HEK293 (cell line): ENCODE measurements at regions not wholly inside any gene's neighbourhood (a gene's known extent, or its start where the extent isn't known, plus 50 kb on each side); places are given as distances from the start of the nearest gene placed in this dataset.

Source experiments
- CTCF ChIA-PET: fragments of 350-600 bp; formaldehyde crosslinking; extraction: SDS; loops from one replicate; lab custom pipeline; 2021; ENCODE audit warnings: antibody characterized with exemption; lab: Yijun Ruan, JAX
- POLR2A ChIA-PET: fragments of 300-600 bp; formaldehyde crosslinking; extraction: SDS; loops from one replicate; lab custom pipeline; 2020; ENCODE audit warnings: antibody characterized with exemption, inconsistent platforms; lab: Yijun Ruan, JAX
- H3K27ac ChIP-seq: fragments of 200-500 bp; sonication (Bioruptor generic); 2 replicates; pipeline ENCODE4 v1.5.1; 2014; ENCODE audit warnings: low read depth, low read length, control low read depth, inconsistent platforms; ENCODE audit errors: extremely low read depth
- H3K36me3 ChIP-seq, 2 experiments: fragments of 200-500 bp in 1 of 2; sonication (Bioruptor generic) in 1 of 2; 1 replicate in 1 of 2; 2 replicates in 1 of 2; pipeline ENCODE4 v1.5.1; 2014 to 2017; ENCODE audit warnings: inconsistent platforms in 2 of 2, low read length in 2 of 2; ENCODE audit not compliant: control insufficient read depth in 2 of 2, insufficient read depth in 1 of 2
- H3K4me1 ChIP-seq: fragments of 200-500 bp; sonication (Bioruptor generic); 2 replicates; pipeline ENCODE4 v1.5.1; 2014; ENCODE audit warnings: mild to moderate bottlenecking, low read length, inconsistent platforms; ENCODE audit not compliant: control insufficient read depth, insufficient read depth
- H3K4me3 ChIP-seq: 2 replicates; pipeline ENCODE4 v1.5.1; 2011; ENCODE audit warnings: low read depth, mild to moderate bottlenecking, control low read depth, low read length, moderate library complexity
- H3K9me3 ChIP-seq: fragments of 200-500 bp; sonication (Bioruptor generic); 2 replicates; pipeline ENCODE4 v1.5.1; 2014; ENCODE audit warnings: low read depth, low read length, inconsistent platforms; ENCODE audit not compliant: control insufficient read depth, insufficient read depth
- BCL11A ChIP-seq: fragments of 450-650 bp; formaldehyde crosslinking; IDR thresholded peaks from 2 replicates; pipeline ENCODE4 v1.5.1; 2016; ENCODE audit warnings: low read depth, missing biosample characterization, missing genetic modification characterization
- EGR2 ChIP-seq: fragments of 450-650 bp; formaldehyde crosslinking; IDR thresholded peaks from 2 replicates; pipeline ENCODE4 v1.5.1; 2016; ENCODE audit warnings: low read depth, missing biosample characterization, missing genetic modification characterization
- KLF16 ChIP-seq: fragments of 450-650 bp; formaldehyde crosslinking; IDR thresholded peaks from 2 replicates; pipeline ENCODE4 v1.5.1; 2017; ENCODE audit warnings: missing biosample characterization, missing genetic modification characterization
- MYNN ChIP-seq: fragments of 450-650 bp; formaldehyde crosslinking; IDR thresholded peaks from 2 replicates; pipeline ENCODE4 v1.5.1; 2016; ENCODE audit warnings: missing biosample characterization, missing genetic modification characterization, borderline replicate concordance
- PRDM1 ChIP-seq: fragments of 450-650 bp; formaldehyde crosslinking; IDR thresholded peaks from 2 replicates; pipeline ENCODE4; 2016; ENCODE audit warnings: missing biosample characterization, missing genetic modification characterization
- SCRT2 ChIP-seq: fragments of 450-650 bp; formaldehyde crosslinking; IDR thresholded peaks from 2 replicates; pipeline ENCODE4 v1.5.1; 2016; ENCODE audit warnings: missing biosample characterization, missing genetic modification characterization
- ZBTB1 ChIP-seq: fragments of 450-650 bp; formaldehyde crosslinking; IDR thresholded peaks from 2 replicates; pipeline ENCODE4 v1.5.1; 2016; ENCODE audit warnings: missing biosample characterization, missing genetic modification characterization
- ZBTB17 ChIP-seq: fragments of 450-650 bp; formaldehyde crosslinking; IDR thresholded peaks from 2 replicates; pipeline ENCODE4 v1.5.1; 2016; ENCODE audit warnings: missing biosample characterization, missing genetic modification characterization
- ZIC2 ChIP-seq: fragments of 450-650 bp; formaldehyde crosslinking; IDR thresholded peaks from 2 replicates; pipeline ENCODE4 v1.5.1; 2016; ENCODE audit warnings: missing biosample characterization, missing genetic modification characterization
- ZNF16 ChIP-seq: fragments of 450-650 bp; formaldehyde crosslinking; IDR thresholded peaks from 2 replicates; pipeline ENCODE4 v1.5.1; 2016; ENCODE audit warnings: low read depth, missing biosample characterization, missing genetic modification characterization
- ZNF19 ChIP-seq: fragments of 450-650 bp; formaldehyde crosslinking; IDR thresholded peaks from 2 replicates; pipeline ENCODE4; 2016; ENCODE audit warnings: missing biosample characterization, missing genetic modification characterization, low read depth
- ZNF223 ChIP-seq: fragments of 450-650 bp; formaldehyde crosslinking; IDR thresholded peaks from 2 replicates; pipeline ENCODE4 v1.5.1; 2016; ENCODE audit warnings: missing biosample characterization, missing genetic modification characterization
- ZNF302 ChIP-seq: fragments of 450-650 bp; formaldehyde crosslinking; IDR thresholded peaks from 2 replicates; pipeline ENCODE4 v1.5.1; 2016; ENCODE audit warnings: missing biosample characterization, missing genetic modification characterization, low read depth
- ZNF311 ChIP-seq: fragments of 450-650 bp; formaldehyde crosslinking; IDR thresholded peaks from 2 replicates; pipeline ENCODE4 v1.5.1; 2017; ENCODE audit warnings: missing biosample characterization, missing genetic modification characterization, borderline replicate concordance
- ZNF37A ChIP-seq: fragments of 450-650 bp; IDR thresholded peaks from 2 replicates; pipeline ENCODE4 v1.5.1; 2018; ENCODE audit warnings: missing biosample characterization, missing genetic modification characterization
- ZNF423 ChIP-seq: fragments of 450-650 bp; formaldehyde crosslinking; IDR thresholded peaks from 2 replicates; pipeline ENCODE4 v1.5.1; 2016; ENCODE audit warnings: missing biosample characterization, missing genetic modification characterization
- ZNF558 ChIP-seq: fragments of 450-650 bp; formaldehyde crosslinking; IDR thresholded peaks from 2 replicates; pipeline ENCODE4 v1.5.1; 2016; ENCODE audit warnings: missing biosample characterization, missing genetic modification characterization
- ZNF560 ChIP-seq: fragments of 450-650 bp; formaldehyde crosslinking; IDR thresholded peaks from 2 replicates; pipeline ENCODE4 v1.5.1; 2017; ENCODE audit warnings: missing biosample characterization, missing genetic modification characterization, borderline replicate concordance
- ZNF654 ChIP-seq: fragments of 450-650 bp; formaldehyde crosslinking; IDR thresholded peaks from 2 replicates; pipeline ENCODE4 v1.5.1; 2016; ENCODE audit warnings: low read depth, missing biosample characterization, missing genetic modification characterization
- ZNF747 ChIP-seq: fragments of 450-650 bp; formaldehyde crosslinking; IDR thresholded peaks from 2 replicates; pipeline ENCODE4 v1.5.1; 2016; ENCODE audit warnings: missing biosample characterization, missing genetic modification characterization
- ZNF830 ChIP-seq: fragments of 450-650 bp; IDR thresholded peaks from 2 replicates; pipeline ENCODE4 v1.5.0; 2018; ENCODE audit warnings: missing biosample characterization, missing genetic modification characterization, low read depth, mild to moderate bottlenecking, moderate library complexity
- TF ChIP-seq, protein P1 (sequence below): fragments of 450-650 bp; formaldehyde crosslinking; IDR thresholded peaks from 2 replicates; pipeline ENCODE4 v1.5.1; 2016; ENCODE audit warnings: missing biosample characterization, missing genetic modification characterization
- TF ChIP-seq, protein P2 (sequence below): fragments of 450-650 bp; formaldehyde crosslinking; IDR thresholded peaks from 2 replicates; pipeline ENCODE4 v1.5.1; 2016; ENCODE audit warnings: missing biosample characterization, missing genetic modification characterization
- TF ChIP-seq, protein P3 (sequence below): fragments of 450-650 bp; formaldehyde crosslinking; IDR thresholded peaks from 2 replicates; pipeline ENCODE4 v1.5.1; 2016; ENCODE audit warnings: missing biosample characterization, missing genetic modification characterization

DNA sequence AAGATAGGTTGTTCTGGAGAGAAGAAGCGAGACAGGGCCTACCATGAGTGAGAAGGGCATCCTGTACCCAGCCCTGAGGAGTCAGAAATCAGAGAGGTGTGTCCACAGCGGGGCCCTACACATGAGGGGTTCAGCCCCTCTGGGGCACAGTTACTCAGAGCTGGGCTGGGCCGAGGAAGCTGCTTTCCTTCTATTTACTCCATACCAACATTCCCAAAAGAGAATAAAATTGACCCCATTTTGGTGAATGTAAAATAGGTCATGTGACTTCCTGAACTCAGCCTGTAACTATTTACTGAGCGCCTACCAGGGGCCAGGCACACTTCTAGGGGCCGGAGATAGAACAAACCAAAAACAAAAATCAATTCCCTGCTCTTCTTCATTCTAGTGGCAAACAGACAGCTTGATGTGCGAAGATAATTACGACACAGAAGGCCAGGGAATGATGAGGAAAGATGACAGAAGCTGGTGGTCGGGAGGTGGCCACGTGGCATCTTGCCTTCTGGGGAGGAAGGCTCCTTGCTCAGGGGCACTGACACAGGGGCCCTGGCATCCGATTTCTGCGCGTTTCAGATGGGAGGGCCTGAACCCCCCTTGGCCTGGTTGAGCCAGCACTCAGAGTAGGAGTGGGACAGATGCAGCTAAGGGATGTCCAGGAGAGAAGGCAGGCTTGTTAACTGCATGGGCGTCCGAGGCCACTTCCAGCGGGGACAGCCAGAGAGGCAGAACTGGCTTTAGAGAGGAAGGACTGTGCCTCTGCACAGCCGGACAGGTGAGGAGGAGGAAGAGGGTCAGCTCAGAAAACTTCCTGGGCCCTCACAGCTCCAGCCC, 121.8 kb downstream of the NSG2 start:
- TF ChIP-seq ZNF19 (no peak), ZIC2 (tag by site-specific recombination) (no peak), ZNF747 (tag by site-specific recombination) (no peak)
- Histone ChIP-seq H3K36me3 (no peaks in the 10 kb centered on the region), H3K27ac (no peak overlapping the region), H3K4me3 (no peak overlapping the region), H3K4me1 (no peaks in the 10 kb centered on the region; the same call in 1 of the 2 replicates), H3K9me3 (no peaks in the 10 kb centered on the region)
- ChIA-PET POLR2A (no interaction called here), CTCF (no interaction called here)

DNA sequence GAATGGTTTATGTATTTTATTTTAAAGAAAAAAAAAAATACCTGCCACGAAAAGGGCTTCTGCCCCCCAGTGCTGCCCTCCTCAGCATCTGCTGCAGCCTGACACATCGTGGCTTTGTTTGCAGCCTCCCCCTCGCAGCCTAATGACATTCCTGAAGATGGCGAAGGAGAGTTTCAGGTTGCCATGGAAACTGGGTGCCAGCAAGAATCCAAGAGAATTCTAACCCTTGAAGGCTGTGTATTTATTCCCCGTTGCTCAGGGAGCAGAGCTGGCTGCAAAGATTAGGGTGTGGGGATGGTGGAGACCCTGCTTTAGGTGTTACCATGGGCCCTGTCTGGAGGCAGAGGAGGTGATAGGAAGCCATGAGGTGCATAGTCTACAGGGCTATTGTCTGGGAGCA, 126.6 kb downstream of the NSG2 start:
- H3K36me3 ChIP-seq = no peaks in the 10 kb centered on the region
- ChIA-PET POLR2A (no interaction called here), CTCF (no interaction called here)
- no peaks in the 10 kb centered on the region for H3K4me1 ChIP-seq
- H3K27ac ChIP-seq = no peak overlapping the region
- TF ChIP-seq ZNF311 (tag by site-specific recombination) = no peak
- TF ChIP-seq MYNN (tag by site-specific recombination) = no peak
- TF ChIP-seq ZNF423 (tag by site-specific recombination) = no peak
- TF ChIP-seq PRDM1 (tag by site-specific recombination) = no peak
- TF ChIP-seq ZNF16 (tag by site-specific recombination) = no peak
- TF ChIP-seq, protein P1, sequence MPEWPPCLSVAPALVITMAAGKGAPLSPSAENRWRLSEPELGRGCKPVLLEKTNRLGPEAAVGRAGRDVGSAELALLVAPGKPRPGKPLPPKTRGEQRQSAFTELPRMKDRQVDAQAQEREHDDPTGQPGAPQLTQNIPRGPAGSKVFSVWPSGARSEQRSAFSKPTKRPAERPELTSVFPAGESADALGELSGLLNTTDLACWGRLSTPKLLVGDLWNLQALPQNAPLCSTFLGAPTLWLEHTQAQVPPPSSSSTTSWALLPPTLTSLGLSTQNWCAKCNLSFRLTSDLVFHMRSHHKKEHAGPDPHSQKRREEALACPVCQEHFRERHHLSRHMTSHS (tag by site-specific recombination) = no peak
- TF ChIP-seq, protein P2, sequence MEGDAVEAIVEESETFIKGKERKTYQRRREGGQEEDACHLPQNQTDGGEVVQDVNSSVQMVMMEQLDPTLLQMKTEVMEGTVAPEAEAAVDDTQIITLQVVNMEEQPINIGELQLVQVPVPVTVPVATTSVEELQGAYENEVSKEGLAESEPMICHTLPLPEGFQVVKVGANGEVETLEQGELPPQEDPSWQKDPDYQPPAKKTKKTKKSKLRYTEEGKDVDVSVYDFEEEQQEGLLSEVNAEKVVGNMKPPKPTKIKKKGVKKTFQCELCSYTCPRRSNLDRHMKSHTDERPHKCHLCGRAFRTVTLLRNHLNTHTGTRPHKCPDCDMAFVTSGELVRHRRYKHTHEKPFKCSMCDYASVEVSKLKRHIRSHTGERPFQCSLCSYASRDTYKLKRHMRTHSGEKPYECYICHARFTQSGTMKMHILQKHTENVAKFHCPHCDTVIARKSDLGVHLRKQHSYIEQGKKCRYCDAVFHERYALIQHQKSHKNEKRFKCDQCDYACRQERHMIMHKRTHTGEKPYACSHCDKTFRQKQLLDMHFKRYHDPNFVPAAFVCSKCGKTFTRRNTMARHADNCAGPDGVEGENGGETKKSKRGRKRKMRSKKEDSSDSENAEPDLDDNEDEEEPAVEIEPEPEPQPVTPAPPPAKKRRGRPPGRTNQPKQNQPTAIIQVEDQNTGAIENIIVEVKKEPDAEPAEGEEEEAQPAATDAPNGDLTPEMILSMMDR (tag by site-specific recombination) = peak; percentile 17; the same call in 1 of the 2 replicates
- no peaks in the 10 kb centered on the region for H3K9me3 ChIP-seq
- H3K4me3 ChIP-seq = no peak overlapping the region

DNA sequence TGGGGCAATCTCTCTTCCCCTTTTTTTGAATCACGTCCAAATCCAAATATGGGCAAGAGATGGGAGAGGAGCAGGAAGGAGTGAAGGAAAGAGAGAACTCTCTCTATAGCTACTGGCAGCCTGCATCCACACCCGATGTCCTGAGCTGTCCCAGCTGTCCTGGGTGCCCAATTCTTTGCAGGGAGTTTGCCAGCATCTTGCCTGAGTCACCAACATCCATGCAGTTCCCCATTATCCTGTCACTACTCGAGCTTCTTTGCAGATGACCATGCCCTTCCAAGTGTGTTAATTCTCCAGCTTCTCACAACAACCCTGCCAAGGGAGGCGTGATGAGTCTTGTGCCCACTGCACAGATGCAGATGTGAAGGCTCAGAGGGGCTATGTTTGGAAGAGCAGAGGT, 127.1 kb downstream of the NSG2 start:
- CTCF ChIA-PET = no interaction called here
- TF ChIP-seq ZNF37A (tag by site-specific recombination) = no peak
- TF ChIP-seq ZNF223 = no peak
- TF ChIP-seq ZNF830 (tag by site-specific recombination) = no peak
- TF ChIP-seq SCRT2 (tag by site-specific recombination) = no peak
- TF ChIP-seq, protein P3, sequence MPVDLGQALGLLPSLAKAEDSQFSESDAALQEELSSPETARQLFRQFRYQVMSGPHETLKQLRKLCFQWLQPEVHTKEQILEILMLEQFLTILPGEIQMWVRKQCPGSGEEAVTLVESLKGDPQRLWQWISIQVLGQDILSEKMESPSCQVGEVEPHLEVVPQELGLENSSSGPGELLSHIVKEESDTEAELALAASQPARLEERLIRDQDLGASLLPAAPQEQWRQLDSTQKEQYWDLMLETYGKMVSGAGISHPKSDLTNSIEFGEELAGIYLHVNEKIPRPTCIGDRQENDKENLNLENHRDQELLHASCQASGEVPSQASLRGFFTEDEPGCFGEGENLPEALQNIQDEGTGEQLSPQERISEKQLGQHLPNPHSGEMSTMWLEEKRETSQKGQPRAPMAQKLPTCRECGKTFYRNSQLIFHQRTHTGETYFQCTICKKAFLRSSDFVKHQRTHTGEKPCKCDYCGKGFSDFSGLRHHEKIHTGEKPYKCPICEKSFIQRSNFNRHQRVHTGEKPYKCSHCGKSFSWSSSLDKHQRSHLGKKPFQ (tag by site-specific recombination) = no peak
- TF ChIP-seq EGR2 (tag by site-specific recombination) = no peak
- TF ChIP-seq ZNF654 = no peak
- TF ChIP-seq KLF16 (tag by site-specific recombination) = no peak
- TF ChIP-seq ZNF302 (tag by site-specific recombination) = no peak
- TF ChIP-seq BCL11A (tag by site-specific recombination) = no peak
- no peak for TF ChIP-seq ZBTB17 (tag by site-specific recombination)
- TF ChIP-seq ZBTB1 (tag by site-specific recombination) = no peak
- TF ChIP-seq ZNF558 (tag by site-specific recombination) = no peak
- TF ChIP-seq ZNF423 (tag by site-specific recombination) = no peak
- no peak for TF ChIP-seq PRDM1 (tag by site-specific recombination)
- no peak for TF ChIP-seq ZNF560 (tag by site-specific recombination)

More for the DNA sequence above, 127.1 kb downstream of the NSG2 start:
- no peaks in the 10 kb centered on the region for H3K9me3 ChIP-seq
- POLR2A ChIA-PET = no interaction called here
- H3K27ac ChIP-seq = no peak overlapping the region
- no peaks in the 10 kb centered on the region for H3K4me1 ChIP-seq
- no peak overlapping the region for H3K4me3 ChIP-seq
- no peaks in the 10 kb centered on the region for H3K36me3 ChIP-seq
